ENCODE measurements at regions not wholly inside any gene's neighbourhood (a gene's known extent, or its start where the extent isn't known, plus 50 kb on each side); places are given as distances from the start of the nearest gene placed in this dataset.
"Not testable (repeated sequence)": the region's sequence is repeated elsewhere in the genome, so short reads cannot be mapped to it uniquely, and the experiment has no call there.

DNA sequence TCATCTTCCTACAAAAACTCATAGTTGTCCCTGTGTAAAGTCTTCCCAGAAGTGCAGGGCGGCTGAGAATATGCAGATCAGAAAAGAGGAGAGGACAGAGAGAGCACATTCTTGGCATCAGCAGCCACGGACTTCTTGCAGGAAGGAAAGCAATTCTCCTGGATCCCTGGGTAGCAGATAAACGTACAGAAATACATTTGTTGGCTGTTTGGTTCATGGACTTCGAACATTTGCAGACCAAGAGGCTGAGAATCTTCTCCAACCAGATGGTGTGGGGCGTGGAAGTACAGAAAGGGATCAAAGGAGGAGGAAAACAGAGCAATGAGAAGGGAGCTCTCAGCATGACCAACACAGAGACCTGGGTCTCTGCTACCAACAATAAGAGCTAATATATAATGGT is 319.9 kb downstream of the NPHP4 start:
- H3K4me1 ChIP-seq (ENCODE audit: control insufficient read depth in 1 of 2, insufficient read depth in 2 of 2, low read length in 2 of 2); CTCF ChIA-PET; ATAC-seq; H3K79me2 ChIP-seq (ENCODE audit: insufficient read depth, low read length); H3K4me3 ChIP-seq (replicated peaks in 1 of 2; ENCODE audit: low read depth in 1 of 2, low read length in 2 of 2); H3K27me3 ChIP-seq (ENCODE audit: insufficient read depth, low read length); BruUV-seq (replicated peaks); H3K36me3 ChIP-seq (ENCODE audit: control insufficient read depth in 1 of 2, insufficient read depth in 2 of 2, low read length in 2 of 2); H3K4me2 ChIP-seq (ENCODE audit: low read length); H3K9me3 ChIP-seq (ENCODE audit: control insufficient read depth in 1 of 2, insufficient read depth in 1 of 2, low read depth in 1 of 2, low read length in 2 of 2); DNase-seq (ENCODE audit: low read depth, low spot score); intact Hi-C loops (cut with micrococcal nuclease); H3K27ac ChIP-seq (ENCODE audit: low read depth, low read length); RAD21 ChIA-PET (ENCODE audit: low non-redundant PET in 1 of 2, low total read pairs in 2 of 2, uncharacterized antibody in 2 of 2, unreplicated experiment in 2 of 2); H4K20me1 ChIP-seq (ENCODE audit: insufficient read depth); H3K9me2 ChIP-seq (ENCODE audit: insufficient read depth); H2AFZ ChIP-seq (ENCODE audit: low read depth, low read length, poor library complexity, severe bottlenecking); H3K9ac ChIP-seq (ENCODE audit: low read length); POLR2A ChIA-PET: not testable (repeated sequence)

DNA sequence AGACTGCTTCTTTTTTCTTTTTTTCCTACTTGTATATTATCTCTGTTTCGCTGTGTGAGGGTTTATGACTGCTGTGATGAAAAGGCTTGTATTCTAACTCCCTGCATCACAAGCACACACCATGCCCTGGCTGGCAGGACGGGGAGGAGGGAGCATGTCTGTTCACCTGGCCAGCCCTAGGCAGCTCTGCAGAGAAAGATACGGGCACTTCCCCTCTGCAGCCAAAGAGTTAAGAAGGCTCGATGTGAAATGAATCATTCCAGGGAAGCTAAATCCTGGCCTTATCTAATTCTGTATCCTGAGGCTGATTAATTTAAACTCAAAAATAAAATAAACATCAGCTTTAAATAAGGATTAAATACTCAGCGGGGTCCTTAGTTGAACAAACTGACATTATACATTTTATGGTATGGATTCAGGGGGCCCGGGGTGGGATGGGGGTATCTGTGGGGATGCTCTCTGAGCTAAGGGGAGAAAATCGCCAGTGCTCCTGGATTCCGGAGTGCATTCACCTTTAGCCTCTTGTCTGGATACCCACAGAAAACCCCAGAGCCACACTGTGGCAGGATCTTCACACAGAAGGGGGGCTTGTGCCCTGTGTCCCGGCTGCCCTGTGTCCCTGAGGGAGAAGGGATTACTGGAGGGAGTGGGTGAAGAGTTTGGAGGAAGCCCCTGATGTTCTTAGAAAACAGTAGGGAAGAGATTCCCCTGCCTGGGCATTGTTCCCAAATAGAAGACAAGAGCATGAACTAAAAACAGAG is 321.5 kb downstream of the NPHP4 start:
- H3K27me3 ChIP-seq (ENCODE audit: insufficient read depth, low read length): peaks cover 6% of the 10 kb centered on the region; the same call in 1 of the 2 replicates
- no peaks in the 10 kb centered on the region for H3K36me3 ChIP-seq (ENCODE audit: control insufficient read depth in 1 of 2, insufficient read depth in 2 of 2, low read length in 2 of 2)
- no peaks in the 10 kb centered on the region for H3K79me2 ChIP-seq (ENCODE audit: insufficient read depth, low read length)
- POLR2A ChIA-PET: no interaction called here
- H3K4me2 ChIP-seq (ENCODE audit: low read length): no peak overlapping the region
- RAD21 ChIA-PET (ENCODE audit: low non-redundant PET in 1 of 2, low total read pairs in 2 of 2, uncharacterized antibody in 2 of 2, unreplicated experiment in 2 of 2): no interaction called here
- CTCF ChIA-PET: no interaction called here
- no peaks in the 10 kb centered on the region for H3K9me3 ChIP-seq (ENCODE audit: control insufficient read depth in 1 of 2, insufficient read depth in 1 of 2, low read depth in 1 of 2, low read length in 2 of 2)
- no peak overlapping the region for H3K4me3 ChIP-seq (replicated peaks in 1 of 2; ENCODE audit: low read depth in 1 of 2, low read length in 2 of 2)
- BruUV-seq (replicated peaks): no TSS peak
- H3K9ac ChIP-seq (ENCODE audit: low read length): no peak overlapping the region
- ATAC-seq: no peak
- H4K20me1 ChIP-seq (ENCODE audit: insufficient read depth): no peaks in the 10 kb centered on the region
- intact Hi-C loops (cut with micrococcal nuclease): no loop called here
- no peak overlapping the region for H3K27ac ChIP-seq (ENCODE audit: low read depth, low read length)
- H3K4me1 ChIP-seq (ENCODE audit: control insufficient read depth in 1 of 2, insufficient read depth in 2 of 2, low read length in 2 of 2): no peaks in the 10 kb centered on the region
- no peak for TF ChIP-seq FOSL1 (IDR thresholded peaks at IDR 0.05; ENCODE audit: low read depth)
- no peak for TF ChIP-seq POLR2AphosphoS5 (IDR thresholded peaks at IDR 0.05; ENCODE audit: low read depth, low read length)
- TF ChIP-seq JUND (IDR thresholded peaks at IDR 0.05): no peak
- no peak for TF ChIP-seq ZNF274 (IDR thresholded peaks at IDR 0.05; ENCODE audit: low read depth, low read length)
- no peak for TF ChIP-seq EZH2phosphoT487 (IDR thresholded peaks at IDR 0.05; ENCODE audit: borderline replicate concordance)
- TF ChIP-seq SP1 (IDR thresholded peaks at IDR 0.05; ENCODE audit: low read depth): no peak
- TF ChIP-seq ATF3 (IDR thresholded peaks at IDR 0.05): no peak
- TF ChIP-seq YY1 (IDR thresholded peaks at IDR 0.05; ENCODE audit: extremely low read depth, insufficient replicate concordance, low read depth, low read length): no peak
- TF ChIP-seq, protein P1, sequence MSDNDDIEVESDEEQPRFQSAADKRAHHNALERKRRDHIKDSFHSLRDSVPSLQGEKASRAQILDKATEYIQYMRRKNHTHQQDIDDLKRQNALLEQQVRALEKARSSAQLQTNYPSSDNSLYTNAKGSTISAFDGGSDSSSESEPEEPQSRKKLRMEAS (IDR thresholded peaks at IDR 0.05): no peak
- TF ChIP-seq ZBTB33 (IDR thresholded peaks at IDR 0.05; ENCODE audit: extremely low read depth, insufficient replicate concordance, low read length): no peak
- no peak for DNase-seq (ENCODE audit: low read depth, low spot score)
- no peaks in the 10 kb centered on the region for H3K9me2 ChIP-seq (ENCODE audit: insufficient read depth)
- no peak overlapping the region for H2AFZ ChIP-seq (ENCODE audit: low read depth, low read length, poor library complexity, severe bottlenecking)

All from HCT116 (cell line).